ENCODE measurements at regions not wholly inside any gene's neighbourhood (a gene's known extent, or its start where the extent isn't known, plus 50 kb on each side); places are given as distances from the start of the nearest gene placed in this dataset.

DNA sequence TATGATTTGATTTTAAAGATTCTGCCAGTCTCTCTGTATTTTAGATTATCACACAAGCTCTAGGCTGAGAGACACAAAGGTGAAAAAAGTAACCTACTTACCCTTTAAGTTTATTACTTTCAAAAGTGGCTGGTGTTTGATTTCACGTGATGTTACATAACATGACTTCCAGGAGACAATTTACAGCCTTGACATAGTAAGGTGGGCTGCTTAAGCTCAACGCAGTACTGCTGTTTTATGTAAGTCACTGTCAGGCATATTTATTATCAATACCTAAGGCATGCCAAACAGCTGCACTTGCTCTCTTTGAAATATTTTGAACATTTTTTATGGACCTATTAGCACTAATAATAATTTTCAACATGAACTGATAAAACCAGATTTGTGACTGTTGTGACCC is 451.5 kb upstream of the FAM241A start:
- TF ChIP-seq, protein P1, sequence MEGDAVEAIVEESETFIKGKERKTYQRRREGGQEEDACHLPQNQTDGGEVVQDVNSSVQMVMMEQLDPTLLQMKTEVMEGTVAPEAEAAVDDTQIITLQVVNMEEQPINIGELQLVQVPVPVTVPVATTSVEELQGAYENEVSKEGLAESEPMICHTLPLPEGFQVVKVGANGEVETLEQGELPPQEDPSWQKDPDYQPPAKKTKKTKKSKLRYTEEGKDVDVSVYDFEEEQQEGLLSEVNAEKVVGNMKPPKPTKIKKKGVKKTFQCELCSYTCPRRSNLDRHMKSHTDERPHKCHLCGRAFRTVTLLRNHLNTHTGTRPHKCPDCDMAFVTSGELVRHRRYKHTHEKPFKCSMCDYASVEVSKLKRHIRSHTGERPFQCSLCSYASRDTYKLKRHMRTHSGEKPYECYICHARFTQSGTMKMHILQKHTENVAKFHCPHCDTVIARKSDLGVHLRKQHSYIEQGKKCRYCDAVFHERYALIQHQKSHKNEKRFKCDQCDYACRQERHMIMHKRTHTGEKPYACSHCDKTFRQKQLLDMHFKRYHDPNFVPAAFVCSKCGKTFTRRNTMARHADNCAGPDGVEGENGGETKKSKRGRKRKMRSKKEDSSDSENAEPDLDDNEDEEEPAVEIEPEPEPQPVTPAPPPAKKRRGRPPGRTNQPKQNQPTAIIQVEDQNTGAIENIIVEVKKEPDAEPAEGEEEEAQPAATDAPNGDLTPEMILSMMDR (IDR thresholded peaks at IDR 0.05 in 4 of 5, conservative IDR thresholded peaks at IDR 0.05 in 1 of 5) = no peak
- no peak for TF ChIP-seq POLR2A (IDR thresholded peaks at IDR 0.05)
